NCI-H526 (cell line): ENCODE measurements at regions not wholly inside any gene's neighbourhood (a gene's known extent, or its start where the extent isn't known, plus 50 kb on each side); places are given as distances from the start of the nearest gene placed in this dataset.
"Not testable (repeated sequence)": the region's sequence is repeated elsewhere in the genome, so short reads cannot be mapped to it uniquely, and the experiment has no call there.

Experiments
- DNase-seq, 2 experiments: peaks; one replicate each; lab custom pipeline; 2025; lab: John Stamatoyannopoulos, UW

DNA sequence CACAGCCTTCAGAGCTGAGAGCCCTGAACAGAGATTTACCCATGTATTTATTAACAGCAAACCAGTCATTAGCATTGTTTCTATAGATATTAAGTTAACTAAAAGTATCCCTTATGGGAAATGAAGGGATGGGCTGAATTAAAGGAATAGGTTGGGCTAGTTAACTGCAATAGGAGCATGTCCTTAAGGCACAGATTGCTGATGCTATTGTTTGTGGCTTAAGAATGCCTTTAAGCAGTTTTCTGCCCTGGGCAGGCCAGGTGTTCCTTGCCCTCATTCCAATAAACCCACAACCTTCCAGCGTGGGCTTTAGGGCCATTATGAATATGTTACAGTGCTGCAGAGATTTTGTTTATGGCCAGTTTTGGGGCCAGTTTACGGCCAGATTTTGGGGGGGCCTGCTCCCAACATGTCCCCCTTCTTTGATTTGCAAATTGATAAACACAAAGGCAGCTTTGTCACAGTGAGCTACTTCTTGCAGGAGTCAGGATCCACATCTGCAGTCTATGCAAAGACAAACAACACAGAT lies 61.2 kb upstream of the FMNL2 start:
- DNase-seq = not testable (repeated sequence)

- not testable (repeated sequence) for DNase-seq
Observed at GRCh38 chr2:152277896-152278295, 57.1 kb upstream of the FMNL2 start.

- DNase-seq = no peak
Observed at GRCh38 chr2:152278526-152278925, 56.4 kb upstream of the FMNL2 start.

GRCh38 chr2:152279367-152279766 lies 55.6 kb upstream of the FMNL2 start:
- DNase-seq = not testable (repeated sequence)

DNA sequence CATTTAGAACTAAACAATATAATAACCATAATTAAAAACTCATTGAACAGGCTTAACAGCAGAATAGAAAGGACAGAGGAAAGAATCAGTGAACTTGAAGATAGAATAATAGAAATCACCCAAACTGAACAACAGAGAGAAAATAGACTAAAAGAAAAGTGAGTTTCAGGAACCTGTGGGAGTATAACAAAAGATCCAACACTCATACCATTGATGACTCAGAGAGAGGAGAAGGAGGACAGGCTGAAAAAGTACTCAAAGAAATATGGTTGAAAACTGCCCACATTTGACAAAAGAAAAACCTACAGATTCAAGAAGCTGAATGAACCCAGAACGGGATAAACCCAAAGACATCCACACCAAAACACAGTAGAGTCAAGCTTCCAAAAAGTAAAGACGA lies 54.2 kb upstream of the FMNL2 start:
- no peak for DNase-seq

DNA sequence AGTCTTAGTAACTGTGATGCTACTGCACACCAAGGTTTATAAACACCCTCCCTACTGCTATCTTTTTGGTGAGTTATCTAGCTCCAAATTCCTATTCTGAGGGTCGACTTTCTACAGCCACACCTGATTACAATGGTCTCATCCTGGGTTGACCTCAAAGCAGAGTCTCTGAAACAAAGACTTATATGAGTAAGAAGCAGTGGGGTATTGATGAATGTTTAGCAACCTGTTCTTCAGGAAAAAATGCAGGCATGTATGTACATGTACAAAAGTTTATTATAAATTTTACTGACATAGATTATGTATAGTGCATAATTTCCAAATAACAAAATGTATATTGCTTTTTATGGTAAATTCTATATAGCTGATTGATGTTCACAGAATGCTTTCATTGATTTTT lies 51.6 kb upstream of the FMNL2 start:
- DNase-seq = no peak

GRCh38 chr2:152284398-152284797 lies 50.6 kb upstream of the FMNL2 start:
- DNase-seq = no peak
